Activated B cell treated with CpG ODN at 0.5 μM for 24 hours (primary cell): ENCODE measurements at regions not wholly inside any gene's neighbourhood (a gene's known extent, or its start where the extent isn't known, plus 50 kb on each side); places are given as distances from the start of the nearest gene placed in this dataset.

ENCODE experiments used
- ATAC-seq: fragments of 200-7000 bp; cut with Tn5 transposase; one replicate; pipeline ENCODE4 v1.10.0; 2021; ENCODE audit warnings: low read depth, mild to moderate bottlenecking, moderate library complexity
- CTCF ChIA-PET: fragments of 350-600 bp; sonication (Branson Sonifier 250); formaldehyde crosslinking; loops from one replicate; lab custom pipeline; 2021; ENCODE audit warnings: antibody characterized with exemption; lab: Charles Lee
- POLR2A ChIA-PET: fragments of 350-600 bp; sonication (Branson Sonifier 250); formaldehyde crosslinking; loops from one replicate; lab custom pipeline; 2021; ENCODE audit warnings: antibody characterized with exemption; lab: Charles Lee
- DNase-seq: peaks from one replicate; pipeline ENCODE4 v3.0.0; 2022
- H3K27ac Mint-ChIP-seq: one replicate; pipeline ENCODE4 v1.8.0; 2020; ENCODE audit warnings: mixed read lengths
- H3K27me3 Mint-ChIP-seq: one replicate; pipeline ENCODE4 v1.8.0; 2021; ENCODE audit warnings: mixed read lengths
- H3K36me3 Mint-ChIP-seq: one replicate; pipeline ENCODE4 v1.8.0; 2021; ENCODE audit warnings: low read depth, mixed read lengths
- H3K4me1 Mint-ChIP-seq: one replicate; pipeline ENCODE4 v1.8.0; 2021; ENCODE audit warnings: mixed read lengths
- H3K4me3 Mint-ChIP-seq: one replicate; pipeline ENCODE4 v1.8.0; 2020; ENCODE audit warnings: mild to moderate bottlenecking, mixed read lengths
- H3K9me3 Mint-ChIP-seq: one replicate; pipeline ENCODE4 v1.8.0; 2020; ENCODE audit warnings: mixed read lengths
- CTCF ChIP-seq: fragments of 200-600 bp; IDR thresholded peaks from one replicate; pipeline ENCODE4 v1.8.0; 2022; ENCODE audit warnings: antibody characterized with exemption, mild to moderate bottlenecking
- intact Hi-C: fragments of 100-400 bp; cut with micrococcal nuclease; formaldehyde crosslinking; loops from one replicate; pipeline ENCODE4 v1.15.1; 2024

GRCh38 chr12:39127401-39127800 is 222.0 kb upstream of the CPNE8 start:
- Mint-ChIP-seq H3K4me1 (no peaks in the 10 kb centered on the region), H3K9me3 (no peaks in the 10 kb centered on the region), H3K36me3 (no peaks in the 10 kb centered on the region), H3K4me3 (no peak overlapping the region), H3K27me3 (no peaks in the 10 kb centered on the region), H3K27ac (no peak overlapping the region)
- DNase-seq (no peak), ATAC-seq (no peak)
- POLR2A ChIA-PET: no interaction called here
- CTCF ChIA-PET: no interaction called here
- intact Hi-C loops: no loop called here
- TF ChIP-seq CTCF: no peak

GRCh38 chr12:39125566-39125965 is 220.2 kb upstream of the CPNE8 start:
- ChIA-PET CTCF (no interaction called here), POLR2A (no interaction called here)
- Mint-ChIP-seq H3K9me3 (no peaks in the 10 kb centered on the region), H3K4me3 (no peak overlapping the region), H3K27me3 (no peaks in the 10 kb centered on the region), H3K4me1 (no peaks in the 10 kb centered on the region), H3K36me3 (no peaks in the 10 kb centered on the region), H3K27ac (no peak overlapping the region)
- no peak for DNase-seq
- no peak for TF ChIP-seq CTCF
- no peak for ATAC-seq
- intact Hi-C loops: no loop called here

- Mint-ChIP-seq H3K36me3 (no peaks in the 10 kb centered on the region), H3K27ac (no peak overlapping the region), H3K4me1 (no peaks in the 10 kb centered on the region), H3K4me3 (no peak overlapping the region), H3K9me3 (no peaks in the 10 kb centered on the region), H3K27me3 (no peaks in the 10 kb centered on the region)
- ATAC-seq (no peak), DNase-seq (no peak)
- no peak for TF ChIP-seq CTCF
- ChIA-PET POLR2A (no interaction called here), CTCF (no interaction called here)
- intact Hi-C loops: no loop called here
Observed at GRCh38 chr12:39124768-39125167, 219.4 kb upstream of the CPNE8 start.

- Mint-ChIP-seq H3K4me1 (no peaks in the 10 kb centered on the region), H3K9me3 (no peaks in the 10 kb centered on the region), H3K27me3 (no peaks in the 10 kb centered on the region), H3K4me3 (no peak overlapping the region), H3K36me3 (no peaks in the 10 kb centered on the region), H3K27ac (no peak overlapping the region)
- DNase-seq (no peak), ATAC-seq (no peak)
- intact Hi-C loops: no loop called here
- ChIA-PET CTCF (no interaction called here), POLR2A (no interaction called here)
- TF ChIP-seq CTCF: no peak
Observed at GRCh38 chr12:39123580-39124253, 218.3 kb upstream of the CPNE8 start.

- no peak overlapping the region for H3K4me3 Mint-ChIP-seq
- no peak for DNase-seq
- no peaks in the 10 kb centered on the region for H3K9me3 Mint-ChIP-seq
- no peak for TF ChIP-seq CTCF
- intact Hi-C loops: no loop called here
- no peaks in the 10 kb centered on the region for H3K36me3 Mint-ChIP-seq
- CTCF ChIA-PET: no interaction called here
- no peaks in the 10 kb centered on the region for H3K4me1 Mint-ChIP-seq
- no peaks in the 10 kb centered on the region for H3K27me3 Mint-ChIP-seq
- POLR2A ChIA-PET: no interaction called here
- no peak overlapping the region for H3K27ac Mint-ChIP-seq
- no peak for ATAC-seq
Observed at GRCh38 chr12:39122562-39123204, 217.3 kb upstream of the CPNE8 start.
